ENCODE measurements at regions not wholly inside any gene's neighbourhood (a gene's known extent, or its start where the extent isn't known, plus 50 kb on each side); places are given as distances from the start of the nearest gene placed in this dataset.

GRCh38 chr10:59088912-59089573 lies 87.4 kb upstream of the PHYHIPL start:
- DNase-seq, result no peak

DNA sequence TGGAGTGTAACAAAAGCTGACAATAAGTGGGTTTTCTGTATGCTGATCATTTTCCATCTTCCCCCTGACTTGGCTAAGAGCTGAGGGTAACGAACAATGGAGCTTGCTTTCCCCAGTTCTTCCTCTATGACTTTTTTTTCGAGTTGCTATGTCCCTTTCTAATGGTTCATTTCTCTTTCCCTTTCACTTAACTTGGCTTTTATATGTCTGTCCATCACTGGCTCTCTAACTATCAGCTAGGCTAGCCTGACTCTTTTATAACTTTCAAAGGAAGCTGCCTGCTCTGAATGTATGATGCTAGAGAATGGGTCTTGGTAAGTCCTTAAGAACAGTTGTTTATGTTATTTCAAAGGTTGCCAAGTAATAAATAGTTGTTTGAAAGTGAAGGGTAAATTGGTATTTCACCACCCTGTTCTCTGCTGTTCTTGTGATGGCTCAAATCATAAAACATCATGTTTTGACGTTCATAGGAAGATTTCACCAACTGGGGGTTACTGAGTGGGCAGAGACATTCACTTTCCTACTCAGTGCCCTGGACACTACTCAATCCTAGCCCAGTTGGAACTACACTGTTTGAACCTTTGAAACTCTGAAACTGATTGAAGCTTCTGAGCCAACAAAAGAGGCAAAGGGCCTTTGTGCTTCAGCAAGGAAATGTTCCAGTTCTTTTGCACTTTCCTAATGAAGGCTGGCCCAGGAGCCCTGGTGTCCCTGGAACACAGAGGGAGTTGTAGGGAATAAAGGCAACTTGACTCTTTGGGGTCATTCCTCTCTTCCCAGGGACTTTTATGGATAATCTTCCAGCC lies 85.4 kb upstream of the PHYHIPL start:
- no peak for DNase-seq

DNA sequence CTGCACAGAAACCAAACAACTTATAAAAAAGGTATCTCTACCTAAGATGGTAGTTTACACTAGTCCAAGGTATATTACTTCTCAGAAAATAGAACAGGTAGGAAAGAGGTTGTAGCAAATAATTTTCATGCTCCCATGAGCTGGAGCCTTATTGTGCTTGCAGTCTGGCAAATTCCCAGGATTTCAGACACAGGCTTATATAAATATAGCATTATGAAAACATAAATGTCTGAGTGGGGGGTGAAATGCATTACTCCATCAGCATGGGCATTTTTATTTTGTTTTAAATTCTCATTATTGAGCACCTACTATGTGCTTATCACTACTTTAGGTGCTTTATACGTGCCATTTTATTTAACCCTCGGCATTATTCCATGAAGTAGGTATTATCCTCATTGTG lies 83.0 kb upstream of the PHYHIPL start:
- no peak for DNase-seq

DNA sequence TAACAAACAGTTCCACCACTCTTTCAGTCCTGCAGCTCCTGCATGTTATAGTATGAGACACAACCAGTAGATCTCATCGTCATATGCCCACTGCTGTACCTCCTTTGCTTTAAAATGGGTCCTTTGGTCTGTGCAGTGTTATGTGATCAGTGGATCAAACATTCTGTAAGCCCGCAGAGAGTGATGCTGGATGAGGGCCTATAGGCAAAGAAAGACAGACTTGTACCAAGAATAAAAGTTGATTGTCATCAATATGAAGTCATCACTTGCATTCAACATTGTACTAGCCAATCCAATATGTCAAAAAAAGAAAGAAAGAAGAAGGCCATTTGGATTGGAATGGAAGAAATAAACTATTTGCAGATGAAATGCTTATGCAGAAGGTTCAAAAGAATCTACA lies 79.8 kb upstream of the PHYHIPL start:
- no peak for DNase-seq

DNA sequence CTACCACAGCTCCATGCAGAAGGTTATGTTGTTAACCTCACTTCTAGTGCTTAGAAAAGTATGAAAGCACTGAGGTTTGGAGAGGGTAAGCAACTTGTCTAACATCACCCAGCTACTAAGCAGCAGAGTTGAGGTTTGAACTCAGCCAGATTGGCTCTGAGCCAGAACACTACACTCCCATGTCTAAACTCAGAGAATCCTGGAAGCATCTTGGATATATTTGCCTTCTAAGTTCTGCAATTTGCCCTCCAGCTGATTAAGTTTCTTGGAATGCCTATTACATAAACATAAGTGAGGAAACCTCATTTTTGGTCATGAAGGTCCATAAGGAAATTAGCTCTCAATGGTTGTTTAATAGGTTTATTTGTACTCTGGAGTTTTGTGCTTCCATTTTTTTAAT lies 78.1 kb upstream of the PHYHIPL start:
- no peak for DNase-seq

GRCh38 chr10:59098831-59099452 lies 77.5 kb upstream of the PHYHIPL start:
- DNase-seq, result no peak

- no peak for DNase-seq
Measured at GRCh38 chr10:59099481-59099880, 77.0 kb upstream of the PHYHIPL start.

- DNase-seq, result no peak
Measured at GRCh38 chr10:59102394-59102793, 74.0 kb upstream of the PHYHIPL start.

GRCh38 chr10:59104186-59104585 lies 72.3 kb upstream of the PHYHIPL start:
- no peak for DNase-seq

GRCh38 chr10:59106441-59106840 lies 70.0 kb upstream of the PHYHIPL start:
- DNase-seq, result no peak

DNA sequence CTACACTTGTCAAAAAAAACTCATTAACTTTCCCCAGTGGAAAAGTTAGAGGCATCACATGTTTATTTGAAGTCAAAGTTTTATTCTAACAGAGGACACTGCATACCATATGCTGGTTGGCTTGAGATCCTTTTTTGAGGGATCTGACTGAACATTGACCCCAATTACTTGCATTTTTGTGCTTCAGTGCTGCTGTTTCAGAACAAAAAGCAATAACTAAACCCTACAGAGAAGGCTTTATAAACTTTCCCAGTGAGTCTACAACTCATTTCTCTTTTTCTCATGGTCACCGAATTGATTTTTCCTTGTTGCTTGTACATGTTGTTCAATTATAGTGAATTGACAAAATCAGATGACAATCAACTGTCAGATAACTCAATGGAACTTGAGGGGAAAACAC lies 69.3 kb upstream of the PHYHIPL start:
- no peak for DNase-seq

- no peak for DNase-seq
Measured at GRCh38 chr10:59108296-59108870, 68.1 kb upstream of the PHYHIPL start.

- no peak for DNase-seq
Measured at GRCh38 chr10:59108886-59109288, 67.6 kb upstream of the PHYHIPL start.

DNA sequence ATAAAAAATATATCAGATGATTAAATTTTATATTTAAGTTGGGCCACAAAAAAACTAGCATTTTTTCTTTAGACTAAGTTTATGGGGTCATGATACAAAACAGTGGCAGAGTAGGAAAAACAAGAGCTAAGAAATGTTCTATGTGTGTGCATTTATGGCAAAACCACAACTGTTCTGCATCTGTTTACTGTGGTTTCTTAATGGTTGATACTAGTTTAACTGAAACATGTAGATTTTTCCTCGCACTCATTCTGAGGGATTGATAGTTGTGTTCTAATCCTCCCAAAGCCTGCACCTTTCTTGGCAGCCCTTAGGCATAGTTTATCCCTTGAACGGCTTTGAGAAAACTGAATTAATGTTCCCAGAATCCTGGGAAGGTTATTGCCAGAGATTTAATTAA lies 66.6 kb upstream of the PHYHIPL start:
- DNase-seq, result no peak

DNA sequence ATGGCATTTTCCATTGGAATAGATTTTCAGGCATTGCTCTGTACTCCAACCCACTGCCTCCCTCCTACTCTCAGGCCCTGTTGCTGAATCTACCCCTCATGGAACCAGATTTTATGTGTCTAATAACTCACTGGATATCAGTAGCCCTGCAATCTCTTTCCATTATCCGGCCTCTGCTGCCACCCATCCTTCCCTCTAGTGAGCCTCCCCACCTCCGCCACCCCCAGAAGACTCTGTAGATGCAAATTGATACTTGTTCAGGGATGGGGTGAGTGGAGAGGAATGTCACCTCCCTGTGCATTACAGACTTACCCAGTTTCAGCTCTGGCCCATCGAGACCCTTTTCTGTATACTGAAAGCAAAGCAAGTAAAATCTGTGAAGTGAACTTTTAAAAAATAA lies 52.3 kb upstream of the PHYHIPL start:
- no peak for DNase-seq

DNA sequence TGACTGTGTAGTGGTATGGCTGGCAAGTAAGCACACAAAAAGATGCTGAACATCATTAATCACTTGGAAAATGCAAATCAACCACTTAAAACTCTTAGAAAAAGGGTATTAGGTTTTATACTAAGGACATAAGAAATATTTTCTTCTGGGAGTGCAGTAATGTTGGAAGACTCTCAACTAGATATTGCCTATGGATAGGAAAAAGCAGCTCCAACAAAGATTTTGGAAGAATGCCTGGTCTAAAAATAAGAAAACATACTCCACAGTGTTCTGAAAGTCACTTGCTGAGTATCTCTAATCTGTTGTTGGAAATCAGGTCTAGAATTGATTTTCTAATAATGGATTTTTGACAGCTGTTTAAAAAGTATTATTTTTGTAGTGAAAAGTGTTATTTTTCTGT lies 50.8 kb upstream of the PHYHIPL start:
- no peak for DNase-seq

- DNase-seq, result no peak
Measured at GRCh38 chr10:59126261-59126660, 50.2 kb upstream of the PHYHIPL start.
